ENCODE measurements at regions not wholly inside any gene's neighbourhood (a gene's known extent, or its start where the extent isn't known, plus 50 kb on each side); places are given as distances from the start of the nearest gene placed in this dataset.

DNA sequence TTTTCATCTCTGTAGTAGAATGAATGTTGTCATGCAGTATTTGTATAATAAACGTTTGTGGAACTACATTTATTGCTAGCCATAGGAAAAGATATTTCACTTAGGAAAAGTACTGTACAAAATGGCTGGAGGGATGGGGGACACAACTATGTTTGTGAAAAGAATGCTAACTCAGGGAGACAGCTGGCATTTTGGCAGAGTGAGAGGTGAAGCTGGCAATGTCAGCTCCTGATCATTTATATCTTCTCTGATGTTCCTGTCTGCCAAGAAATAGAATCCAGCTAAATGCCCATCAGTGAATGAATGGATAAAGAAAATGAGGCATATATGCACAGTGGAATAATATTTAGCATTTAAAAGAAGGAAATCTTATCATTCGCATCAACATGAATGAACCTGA lies 313.0 kb upstream of the IRAK1BP1 start:
- in situ Hi-C loops (cut with MboI): no loop called here
- FAIRE-seq: no peak
- WGBS (ENCODE audit: insufficient coverage, low coverage, missing lambda C conversion rate): 0% methylated on average over 2 of the region's 2 CpGs
- TF ChIP-seq RAD21 (CRISPR knock-in tag; conservative IDR thresholded peaks at IDR 0.05 in 1 of 2, IDR thresholded peaks at IDR 0.05 in 1 of 2): no peak
- TF ChIP-seq SMAD2 (IDR thresholded peaks at IDR 0.05; ENCODE audit: low read depth, low read length): no peak
- no peak for TF ChIP-seq RBM25 (IDR thresholded peaks at IDR 0.05; ENCODE audit: low read depth, low read length, severe bottlenecking)
- no peak for TF ChIP-seq NFYB (IDR thresholded peaks at IDR 0.05; ENCODE audit: extremely low read depth, insufficient read length)
- TF ChIP-seq NFATC3 (IDR thresholded peaks at IDR 0.05): no peak
- no peak for TF ChIP-seq ASH1L (IDR thresholded peaks at IDR 0.05; ENCODE audit: borderline replicate concordance, low read depth, partially characterized antibody)
- TF ChIP-seq, protein P1, sequence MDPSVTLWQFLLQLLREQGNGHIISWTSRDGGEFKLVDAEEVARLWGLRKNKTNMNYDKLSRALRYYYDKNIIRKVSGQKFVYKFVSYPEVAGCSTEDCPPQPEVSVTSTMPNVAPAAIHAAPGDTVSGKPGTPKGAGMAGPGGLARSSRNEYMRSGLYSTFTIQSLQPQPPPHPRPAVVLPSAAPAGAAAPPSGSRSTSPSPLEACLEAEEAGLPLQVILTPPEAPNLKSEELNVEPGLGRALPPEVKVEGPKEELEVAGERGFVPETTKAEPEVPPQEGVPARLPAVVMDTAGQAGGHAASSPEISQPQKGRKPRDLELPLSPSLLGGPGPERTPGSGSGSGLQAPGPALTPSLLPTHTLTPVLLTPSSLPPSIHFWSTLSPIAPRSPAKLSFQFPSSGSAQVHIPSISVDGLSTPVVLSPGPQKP (CRISPR knock-in tag; IDR thresholded peaks at IDR 0.05): no peak
- TF ChIP-seq, protein P2, sequence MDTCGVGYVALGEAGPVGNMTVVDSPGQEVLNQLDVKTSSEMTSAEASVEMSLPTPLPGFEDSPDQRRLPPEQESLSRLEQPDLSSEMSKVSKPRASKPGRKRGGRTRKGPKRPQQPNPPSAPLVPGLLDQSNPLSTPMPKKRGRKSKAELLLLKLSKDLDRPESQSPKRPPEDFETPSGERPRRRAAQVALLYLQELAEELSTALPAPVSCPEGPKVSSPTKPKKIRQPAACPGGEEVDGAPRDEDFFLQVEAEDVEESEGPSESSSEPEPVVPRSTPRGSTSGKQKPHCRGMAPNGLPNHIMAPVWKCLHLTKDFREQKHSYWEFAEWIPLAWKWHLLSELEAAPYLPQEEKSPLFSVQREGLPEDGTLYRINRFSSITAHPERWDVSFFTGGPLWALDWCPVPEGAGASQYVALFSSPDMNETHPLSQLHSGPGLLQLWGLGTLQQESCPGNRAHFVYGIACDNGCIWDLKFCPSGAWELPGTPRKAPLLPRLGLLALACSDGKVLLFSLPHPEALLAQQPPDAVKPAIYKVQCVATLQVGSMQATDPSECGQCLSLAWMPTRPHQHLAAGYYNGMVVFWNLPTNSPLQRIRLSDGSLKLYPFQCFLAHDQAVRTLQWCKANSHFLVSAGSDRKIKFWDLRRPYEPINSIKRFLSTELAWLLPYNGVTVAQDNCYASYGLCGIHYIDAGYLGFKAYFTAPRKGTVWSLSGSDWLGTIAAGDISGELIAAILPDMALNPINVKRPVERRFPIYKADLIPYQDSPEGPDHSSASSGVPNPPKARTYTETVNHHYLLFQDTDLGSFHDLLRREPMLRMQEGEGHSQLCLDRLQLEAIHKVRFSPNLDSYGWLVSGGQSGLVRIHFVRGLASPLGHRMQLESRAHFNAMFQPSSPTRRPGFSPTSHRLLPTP (IDR thresholded peaks at IDR 0.05; ENCODE audit: borderline replicate concordance, extremely low read depth, insufficient read length): no peak
- no peak for TF ChIP-seq FOXJ3 (CRISPR knock-in tag; IDR thresholded peaks at IDR 0.05)
- TF ChIP-seq ZNF146 (CRISPR knock-in tag; IDR thresholded peaks at IDR 0.05; ENCODE audit: unreplicated experiment): no peak
- TF ChIP-seq RCOR1 (IDR thresholded peaks at IDR 0.05; ENCODE audit: borderline replicate concordance in 1 of 2, low read depth in 2 of 2, low read length in 2 of 2): no peak
- TF ChIP-seq ZNF57 (CRISPR knock-in tag; IDR thresholded peaks at IDR 0.05): no peak
- TF ChIP-seq, protein P3, sequence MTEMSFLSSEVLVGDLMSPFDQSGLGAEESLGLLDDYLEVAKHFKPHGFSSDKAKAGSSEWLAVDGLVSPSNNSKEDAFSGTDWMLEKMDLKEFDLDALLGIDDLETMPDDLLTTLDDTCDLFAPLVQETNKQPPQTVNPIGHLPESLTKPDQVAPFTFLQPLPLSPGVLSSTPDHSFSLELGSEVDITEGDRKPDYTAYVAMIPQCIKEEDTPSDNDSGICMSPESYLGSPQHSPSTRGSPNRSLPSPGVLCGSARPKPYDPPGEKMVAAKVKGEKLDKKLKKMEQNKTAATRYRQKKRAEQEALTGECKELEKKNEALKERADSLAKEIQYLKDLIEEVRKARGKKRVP (CRISPR knock-in tag; IDR thresholded peaks at IDR 0.05): no peak
- no peak for TF ChIP-seq NRF1 (conservative IDR thresholded peaks at IDR 0.05 in 1 of 2, IDR thresholded peaks at IDR 0.05 in 1 of 2)

More for the DNA sequence above, 313.0 kb upstream of the IRAK1BP1 start:
- DNase-seq (ENCODE audit: extremely low read depth in 1 of 4, low spot score in 3 of 4): no peak
- no peak for ATAC-seq
- no peaks in the 10 kb centered on the region for H3K9me1 ChIP-seq (ENCODE audit: control insufficient read depth, insufficient read depth, low read length)
- no peaks in the 10 kb centered on the region for H3K4me1 ChIP-seq (replicated peaks in 1 of 2; ENCODE audit: control insufficient read depth in 2 of 2, insufficient read depth in 2 of 2, low read length in 2 of 2)
- intact Hi-C loops (cut with micrococcal nuclease): no loop called here
- H3K27me3 ChIP-seq (ENCODE audit: control insufficient read depth in 2 of 2, insufficient read depth in 2 of 2, low read length in 2 of 2): no peaks in the 10 kb centered on the region
- no peaks in the 10 kb centered on the region for H3K79me2 ChIP-seq (ENCODE audit: control insufficient read depth, insufficient read depth, low read length)
- no peaks in the 10 kb centered on the region for H4K20me1 ChIP-seq (replicated peaks; ENCODE audit: control insufficient read depth, insufficient read depth, low read length)
- CTCF ChIA-PET (ENCODE audit: low intra/inter-chr PET ratio): interaction anchor here (0.6 kb wide), 1 partner anchor 15 kb away, joined by 8 read pairs; no protein-coding TSS in a partner anchor
- no TSS peak for BruUV-seq (replicated peaks)
- H2AFZ ChIP-seq (ENCODE audit: low read depth, low read length): no peak overlapping the region
- H3K9me3 ChIP-seq (replicated peaks; ENCODE audit: control insufficient read depth, insufficient read depth, low read depth, low read length): no peaks in the 10 kb centered on the region
- no peak overlapping the region for H3K4me2 ChIP-seq (ENCODE audit: insufficient read depth, low read length)
- H3K27ac ChIP-seq (ENCODE audit: extremely low read depth, low read depth, low read length): no peak overlapping the region
- POLR2A ChIA-PET: no interaction called here
- no peak overlapping the region for H3K4me3 ChIP-seq
- no peaks in the 10 kb centered on the region for H3K36me3 ChIP-seq (ENCODE audit: control insufficient read depth, insufficient read depth, low read length)
- no peak overlapping the region for H3K9ac ChIP-seq (ENCODE audit: insufficient read depth in 1 of 2, low read depth in 2 of 2, low read length in 2 of 2)

Measured in K562 (cell line).